GM18508 (cell line): ENCODE measurements at regions not wholly inside any gene's neighbourhood (a gene's known extent, or its start where the extent isn't known, plus 50 kb on each side); places are given as distances from the start of the nearest gene placed in this dataset.

Experiments
- ATAC-seq: cut with Tn5 transposase; IDR thresholded peaks from one replicate; pipeline ENCODE4 v1.9.1; 2021; ENCODE audit warnings: moderate number of reproducible peaks; ENCODE audit not compliant: insufficient read depth, unreplicated experiment

GRCh38 chr5:124342986-124343385 lies 403.5 kb downstream of the ZNF608 start:
- ATAC-seq: no peak

GRCh38 chr5:124342584-124342983 lies 403.9 kb downstream of the ZNF608 start:
- no peak for ATAC-seq

GRCh38 chr5:124342027-124342471 lies 404.4 kb downstream of the ZNF608 start:
- ATAC-seq: no peak

- ATAC-seq: no peak
Observed at GRCh38 chr5:124341066-124341858, 405.2 kb downstream of the ZNF608 start.

GRCh38 chr5:124337996-124338395 lies 408.4 kb downstream of the ZNF608 start:
- no peak for ATAC-seq

DNA sequence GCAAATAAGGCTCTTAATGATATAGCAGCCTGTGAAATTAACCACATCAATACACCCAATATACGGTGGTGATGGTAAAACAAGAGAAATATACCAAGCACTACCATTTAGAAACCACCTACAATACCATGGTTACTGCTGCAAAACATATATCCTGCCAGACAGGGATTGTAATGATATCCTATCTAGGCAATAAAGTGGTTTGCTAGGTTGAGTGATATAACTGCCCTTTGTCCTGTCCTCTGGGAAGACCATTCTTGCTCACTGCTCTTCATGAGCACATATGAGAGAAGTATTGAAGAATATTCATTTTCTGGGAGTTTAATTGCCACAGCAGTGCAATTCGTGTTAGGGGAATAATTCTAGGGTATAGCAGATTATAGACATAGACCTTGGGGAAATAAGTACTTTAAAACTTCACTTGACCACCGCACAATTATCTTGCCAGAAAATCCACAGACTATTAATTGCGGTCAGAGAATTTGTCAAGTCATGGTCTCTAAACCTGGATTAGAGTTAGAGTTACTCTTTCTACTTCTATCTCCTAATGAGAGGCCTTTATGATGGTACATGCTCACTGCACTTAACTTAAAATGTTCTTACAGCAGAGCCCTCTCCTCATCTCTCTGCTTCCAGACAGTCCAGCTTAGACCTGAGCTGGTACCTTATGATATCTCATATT lies 413.0 kb downstream of the ZNF608 start:
- ATAC-seq: no peak

GRCh38 chr5:124332273-124332672 lies 414.2 kb downstream of the ZNF608 start:
- ATAC-seq: no peak

DNA sequence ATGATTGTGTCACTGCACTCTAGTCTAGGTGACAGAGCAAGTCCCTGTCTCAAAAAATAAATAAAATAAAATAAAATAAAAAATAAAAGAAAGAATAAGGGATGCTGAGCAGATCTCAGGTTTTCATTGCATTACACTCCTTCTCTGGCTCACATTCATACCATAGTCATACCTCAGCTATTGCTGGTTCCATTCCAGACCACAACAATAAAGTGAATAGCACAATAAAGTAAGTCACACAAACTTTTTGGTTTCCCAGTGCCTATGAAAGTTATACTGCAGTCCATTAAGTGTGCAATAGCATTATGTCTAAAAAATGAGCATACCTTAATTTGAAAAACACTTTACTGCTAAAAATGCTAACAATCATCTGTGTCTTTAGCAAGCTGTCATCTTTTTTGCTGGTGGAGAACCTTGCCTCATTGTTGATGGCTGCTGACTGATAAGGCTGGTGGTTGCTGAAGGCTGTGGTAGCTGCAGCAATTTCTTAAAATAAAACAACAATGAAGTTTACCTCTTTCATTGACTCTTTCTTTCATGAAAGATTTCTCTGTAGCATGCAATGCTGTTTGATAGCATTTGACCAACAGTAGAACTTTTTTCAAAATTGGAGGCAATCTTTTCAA lies 415.7 kb downstream of the ZNF608 start:
- no peak for ATAC-seq

- no peak for ATAC-seq
Observed at GRCh38 chr5:124328201-124328600, 418.2 kb downstream of the ZNF608 start.

GRCh38 chr5:124318661-124319060 lies 427.8 kb downstream of the ZNF608 start:
- no peak for ATAC-seq

DNA sequence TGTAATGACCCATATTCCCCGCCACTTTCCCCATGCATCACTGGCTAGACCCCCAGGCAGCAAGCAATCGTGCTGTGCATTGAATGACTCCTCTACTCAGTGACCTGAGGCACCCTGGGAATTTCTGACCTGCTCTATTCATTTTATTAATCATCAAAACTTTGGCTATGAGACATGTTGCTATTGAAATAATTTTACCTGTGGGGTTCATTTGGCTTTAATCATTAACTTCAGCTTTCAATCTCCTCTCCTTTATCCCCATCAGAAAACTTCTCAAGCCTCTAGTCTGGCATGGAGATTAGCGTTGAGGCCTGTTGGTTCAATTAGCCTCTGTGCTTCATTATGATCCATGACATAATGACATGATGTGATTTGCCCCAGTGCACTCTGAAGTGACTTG lies 429.0 kb downstream of the ZNF608 start:
- ATAC-seq: no peak

DNA sequence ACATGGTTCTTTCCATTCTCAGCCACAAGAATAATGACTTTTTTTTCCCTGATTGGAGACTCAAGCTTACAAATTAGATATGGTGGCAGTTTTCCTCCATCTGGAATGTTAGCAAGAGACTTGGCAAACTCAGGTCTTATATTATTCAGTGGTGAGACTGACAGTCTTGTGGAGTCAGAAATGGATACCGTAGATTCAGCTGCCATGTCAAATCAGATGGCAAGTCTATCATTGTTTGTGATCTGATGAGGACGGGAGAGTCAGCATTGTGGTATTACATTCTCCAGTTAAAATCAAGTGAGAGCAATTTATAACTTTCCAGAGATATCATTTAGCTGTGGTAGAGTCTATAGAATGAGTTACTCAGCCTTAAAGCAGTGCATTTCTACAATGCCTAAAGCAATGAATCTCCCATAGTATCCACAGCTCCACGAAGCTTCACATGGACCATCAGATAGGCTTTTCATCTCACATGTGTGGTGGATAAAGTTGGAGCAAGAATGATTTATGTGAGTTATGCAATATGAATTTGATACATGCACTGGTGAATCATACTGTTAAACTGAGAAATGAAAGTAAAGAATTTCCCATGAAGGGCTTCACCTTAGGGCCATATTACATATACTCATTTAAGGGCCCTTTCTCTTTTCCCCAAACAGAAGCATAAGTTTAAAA lies 430.6 kb downstream of the ZNF608 start:
- no peak for ATAC-seq

GRCh38 chr5:124310453-124310852 lies 436.0 kb downstream of the ZNF608 start:
- ATAC-seq: no peak

GRCh38 chr5:124309241-124309980 lies 437.0 kb downstream of the ZNF608 start:
- ATAC-seq: no peak

DNA sequence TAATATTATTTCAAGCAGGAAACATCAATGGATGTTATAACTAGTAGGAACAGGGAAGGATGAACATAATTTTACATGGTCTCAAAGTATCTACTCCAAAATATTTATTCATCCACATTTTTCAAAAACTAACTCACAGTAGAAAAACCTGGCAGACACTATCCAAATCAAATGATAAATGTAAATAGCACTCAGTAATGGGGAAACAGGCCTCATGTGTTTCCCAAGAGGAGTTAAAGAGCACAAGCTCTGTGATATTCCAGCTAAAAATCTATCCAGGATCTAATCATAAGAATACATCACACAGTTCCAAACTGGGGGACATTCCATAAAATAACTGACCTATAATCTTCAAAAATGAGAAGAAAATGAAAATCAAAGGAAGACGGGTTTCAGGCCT lies 443.1 kb downstream of the ZNF608 start:
- no peak for ATAC-seq

DNA sequence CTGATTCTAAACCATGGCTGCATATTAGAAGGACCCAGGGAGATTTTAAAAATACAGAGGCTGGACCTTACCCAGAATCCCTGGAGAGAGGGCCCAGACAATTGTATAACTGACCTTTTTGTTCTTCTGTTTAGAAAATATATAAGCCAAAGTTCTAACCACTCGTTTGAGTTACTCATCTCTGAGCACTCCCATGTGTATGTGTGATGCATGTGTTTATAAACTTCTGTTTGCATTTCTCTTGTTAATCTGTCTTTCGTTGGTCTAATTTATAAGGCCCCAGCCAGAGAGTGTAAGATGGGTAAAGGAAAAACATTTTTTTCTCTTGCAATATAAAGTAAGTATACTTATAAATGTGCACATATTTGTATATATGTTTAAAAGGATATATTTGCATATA lies 443.9 kb downstream of the ZNF608 start:
- ATAC-seq: no peak

GRCh38 chr5:124301850-124302249 lies 444.6 kb downstream of the ZNF608 start:
- no peak for ATAC-seq

- ATAC-seq: no peak
Observed at GRCh38 chr5:124300815-124301621, 445.4 kb downstream of the ZNF608 start.

DNA sequence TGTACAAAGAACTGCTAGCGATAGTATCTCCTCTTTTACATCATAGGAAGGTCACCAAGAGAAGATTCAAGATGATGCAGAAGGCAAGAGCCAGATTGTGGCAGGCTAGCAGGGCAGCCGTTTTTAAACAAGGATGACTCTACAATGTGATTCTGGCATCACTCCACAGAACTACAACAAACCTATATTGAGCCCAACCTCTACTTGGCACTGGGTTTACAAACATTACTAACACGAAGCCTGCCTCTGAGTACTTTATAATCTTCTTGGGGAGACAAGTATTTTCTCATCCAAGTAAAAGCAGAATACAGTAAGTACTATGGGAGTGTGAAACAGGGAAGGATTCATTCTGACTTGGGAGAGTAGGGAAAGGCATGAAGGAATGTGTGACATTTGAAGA lies 448.6 kb downstream of the ZNF608 start:
- ATAC-seq: no peak
